ENCODE measurements at regions not wholly inside any gene's neighbourhood (a gene's known extent, or its start where the extent isn't known, plus 50 kb on each side); places are given as distances from the start of the nearest gene placed in this dataset.

DNA sequence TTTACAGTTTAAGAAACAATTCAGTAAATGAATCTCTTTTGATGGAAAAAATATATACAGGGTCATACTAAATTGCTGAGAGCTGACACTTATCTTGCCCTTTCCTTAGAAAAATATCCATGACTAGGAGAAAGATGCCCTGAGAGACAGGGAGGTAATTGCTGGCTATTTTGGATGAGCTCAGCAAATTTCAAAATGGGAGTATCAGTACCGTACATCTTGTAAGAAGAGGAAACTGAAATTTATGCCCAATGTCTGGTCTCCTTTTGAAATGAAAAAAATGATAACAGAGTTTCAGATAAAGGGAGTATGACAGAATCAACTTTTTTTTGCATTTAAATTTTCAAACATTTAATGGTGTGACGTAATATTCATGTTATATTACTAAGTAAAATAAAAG lies 415.8 kb upstream of the CDH10 start:
- no peak for DNase-seq (ENCODE audit: low read depth)
- TF ChIP-seq, protein P1, sequence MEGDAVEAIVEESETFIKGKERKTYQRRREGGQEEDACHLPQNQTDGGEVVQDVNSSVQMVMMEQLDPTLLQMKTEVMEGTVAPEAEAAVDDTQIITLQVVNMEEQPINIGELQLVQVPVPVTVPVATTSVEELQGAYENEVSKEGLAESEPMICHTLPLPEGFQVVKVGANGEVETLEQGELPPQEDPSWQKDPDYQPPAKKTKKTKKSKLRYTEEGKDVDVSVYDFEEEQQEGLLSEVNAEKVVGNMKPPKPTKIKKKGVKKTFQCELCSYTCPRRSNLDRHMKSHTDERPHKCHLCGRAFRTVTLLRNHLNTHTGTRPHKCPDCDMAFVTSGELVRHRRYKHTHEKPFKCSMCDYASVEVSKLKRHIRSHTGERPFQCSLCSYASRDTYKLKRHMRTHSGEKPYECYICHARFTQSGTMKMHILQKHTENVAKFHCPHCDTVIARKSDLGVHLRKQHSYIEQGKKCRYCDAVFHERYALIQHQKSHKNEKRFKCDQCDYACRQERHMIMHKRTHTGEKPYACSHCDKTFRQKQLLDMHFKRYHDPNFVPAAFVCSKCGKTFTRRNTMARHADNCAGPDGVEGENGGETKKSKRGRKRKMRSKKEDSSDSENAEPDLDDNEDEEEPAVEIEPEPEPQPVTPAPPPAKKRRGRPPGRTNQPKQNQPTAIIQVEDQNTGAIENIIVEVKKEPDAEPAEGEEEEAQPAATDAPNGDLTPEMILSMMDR (IDR thresholded peaks at IDR 0.05; ENCODE audit: insufficient read depth, low read depth, low read length, missing control alignments) = no peak
- no peak overlapping the region for H3K4me3 ChIP-seq (ENCODE audit: low read length)

DNA sequence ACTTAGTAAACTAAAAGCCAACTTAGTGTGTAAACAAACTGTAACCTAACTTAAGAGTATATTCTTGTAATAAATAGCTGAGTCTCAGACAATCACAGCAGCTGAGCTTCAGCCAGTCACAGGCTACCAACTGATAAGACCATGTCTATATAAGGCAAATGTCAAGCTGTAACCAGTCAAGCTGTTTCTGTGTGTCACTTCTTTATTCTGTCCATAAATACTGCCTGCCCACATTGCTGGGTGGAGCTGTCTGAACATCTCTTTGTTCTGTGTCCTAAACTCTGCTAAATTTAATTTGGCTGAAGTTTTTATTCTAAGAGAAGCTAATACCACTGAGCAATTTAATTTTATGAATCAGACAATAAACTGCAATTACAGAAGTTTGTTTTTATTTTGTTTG lies 412.1 kb upstream of the CDH10 start:
- H3K4me3 ChIP-seq (ENCODE audit: low read length) = no peak overlapping the region
- DNase-seq (ENCODE audit: low read depth) = no peak
- TF ChIP-seq, protein P1 (IDR thresholded peaks at IDR 0.05; ENCODE audit: insufficient read depth, low read depth, low read length, missing control alignments) = no peak

DNA sequence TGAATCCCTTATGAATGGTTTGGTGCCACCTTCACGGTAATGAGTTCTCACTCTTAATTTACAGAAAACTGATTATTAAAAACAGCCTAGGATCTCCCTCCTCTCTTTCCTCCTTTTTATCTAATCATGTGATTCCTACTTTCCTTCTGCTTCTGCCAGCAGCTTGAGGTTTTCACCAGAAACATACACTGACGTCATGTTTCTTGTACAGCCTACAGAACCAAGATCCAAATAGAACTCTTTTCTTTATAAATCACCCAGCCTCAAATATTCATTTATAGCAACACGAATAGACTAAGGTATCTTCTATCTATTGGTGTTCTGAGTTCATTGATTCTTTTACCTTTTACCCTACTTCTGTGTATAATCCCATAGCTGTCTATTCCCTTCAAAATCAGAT lies 388.9 kb upstream of the CDH10 start:
- no peak overlapping the region for H3K4me3 ChIP-seq (ENCODE audit: low read length)
- no peak for DNase-seq (ENCODE audit: low read depth)
- TF ChIP-seq, protein P1 (IDR thresholded peaks at IDR 0.05; ENCODE audit: insufficient read depth, low read depth, low read length, missing control alignments) = no peak

- TF ChIP-seq, protein P1 (IDR thresholded peaks at IDR 0.05; ENCODE audit: insufficient read depth, low read depth, low read length, missing control alignments) = no peak
- DNase-seq (ENCODE audit: low read depth) = no peak
- no peak overlapping the region for H3K4me3 ChIP-seq (ENCODE audit: low read length)
These were observed 384.2 kb upstream of the CDH10 start for GRCh38 chr5:25029004-25029403.

- TF ChIP-seq, protein P1 (IDR thresholded peaks at IDR 0.05; ENCODE audit: insufficient read depth, low read depth, low read length, missing control alignments) = no peak
- no peak for DNase-seq (ENCODE audit: low read depth)
- H3K4me3 ChIP-seq (ENCODE audit: low read length) = no peak overlapping the region
These were observed 382.7 kb upstream of the CDH10 start for GRCh38 chr5:25027526-25027925.

GRCh38 chr5:25027061-25027460 lies 382.3 kb upstream of the CDH10 start:
- no peak overlapping the region for H3K4me3 ChIP-seq (ENCODE audit: low read length)
- DNase-seq (ENCODE audit: low read depth) = no peak
- TF ChIP-seq, protein P1 (IDR thresholded peaks at IDR 0.05; ENCODE audit: insufficient read depth, low read depth, low read length, missing control alignments) = no peak

GRCh38 chr5:25025831-25026230 lies 381.1 kb upstream of the CDH10 start:
- no peak overlapping the region for H3K4me3 ChIP-seq (ENCODE audit: low read length)
- TF ChIP-seq, protein P1 (IDR thresholded peaks at IDR 0.05; ENCODE audit: insufficient read depth, low read depth, low read length, missing control alignments) = no peak
- DNase-seq (ENCODE audit: low read depth) = no peak
